Keratinocyte (primary cell): ENCODE measurements at regions not wholly inside any gene's neighbourhood (a gene's known extent, or its start where the extent isn't known, plus 50 kb on each side); places are given as distances from the start of the nearest gene placed in this dataset.

ENCODE experiments used
- DNase-seq: peaks from one replicate; pipeline ENCODE4 v3.0.0-alpha.2; 2011; ENCODE audit warnings: low read depth, missing footprints, low spot score
- FAIRE-seq: peaks from 2 replicates; lab custom pipeline; 2011; peaks lifted over from hg19 to GRCh38; lab: Jason Lieb, UNC
- H2AFZ ChIP-seq: 2 replicates; pipeline ENCODE4 v1.6.0; 2012; ENCODE audit warnings: low read length, control low read depth, inconsistent platforms; ENCODE audit not compliant: control insufficient read depth
- H3K27ac ChIP-seq: 2 replicates; pipeline ENCODE4 v1.5.1; 2011; ENCODE audit warnings: low read length; ENCODE audit not compliant: control insufficient read depth, insufficient read depth
- H3K27me3 ChIP-seq: 3 replicates; pipeline ENCODE4 v1.6.0; 2011; ENCODE audit warnings: low read length; ENCODE audit not compliant: control insufficient read depth, insufficient read depth; ENCODE audit errors: extremely low read depth
- H3K36me3 ChIP-seq, 2 experiments: 2 replicates in 1 of 2; 3 replicates in 1 of 2; pipeline ENCODE4 v1.5.1; 2011; ENCODE audit warnings: low read length in 2 of 2, mild to moderate bottlenecking in 1 of 2; ENCODE audit not compliant: control insufficient read depth in 2 of 2, insufficient read depth in 2 of 2; ENCODE audit errors: extremely low read depth in 1 of 2
- H3K4me1 ChIP-seq: 3 replicates; pipeline ENCODE4 v1.5.1; 2011; ENCODE audit warnings: low read length; ENCODE audit not compliant: control insufficient read depth, insufficient read depth; ENCODE audit errors: extremely low read depth
- H3K4me2 ChIP-seq: 3 replicates; pipeline ENCODE4 v1.6.0; 2011; ENCODE audit warnings: low read depth, low read length; ENCODE audit not compliant: control insufficient read depth, insufficient read depth; ENCODE audit errors: extremely low read depth
- H3K4me3 ChIP-seq, 3 experiments: fragments of 200-600 bp in 1 of 3; sonication (generic) in 1 of 3; 2 replicates in 2 of 3; 3 replicates in 1 of 3; pipeline ENCODE4 v1.5.1; 2011 to 2016; ENCODE audit warnings: low read length in 3 of 3, mild to moderate bottlenecking in 3 of 3, control low read depth in 2 of 3, inconsistent platforms in 1 of 3, low read depth in 1 of 3, mixed read lengths in 1 of 3, mixed run types in 1 of 3, moderate library complexity in 1 of 3; ENCODE audit not compliant: control insufficient read depth in 2 of 3, insufficient read depth in 2 of 3; ENCODE audit errors: extremely low read depth in 1 of 3
- H3K79me2 ChIP-seq: 2 replicates; pipeline ENCODE4 v1.6.0; 2012; ENCODE audit warnings: low read length; ENCODE audit not compliant: control insufficient read depth, insufficient read depth
- H3K9ac ChIP-seq: 3 replicates; pipeline ENCODE4 v1.6.0; 2011; ENCODE audit warnings: low read length; ENCODE audit not compliant: control insufficient read depth, insufficient read depth; ENCODE audit errors: extremely low read depth
- H3K9me1 ChIP-seq: 3 replicates; pipeline ENCODE4 v1.6.0; 2011; ENCODE audit warnings: low read length; ENCODE audit not compliant: control insufficient read depth, insufficient read depth; ENCODE audit errors: extremely low read depth
- H3K9me3 ChIP-seq: 2 replicates; pipeline ENCODE4 v1.5.1; 2012; ENCODE audit warnings: low read depth, low read length; ENCODE audit not compliant: control insufficient read depth
- H4K20me1 ChIP-seq: 3 replicates; pipeline ENCODE4 v1.6.0; 2011; ENCODE audit warnings: low read length; ENCODE audit not compliant: control insufficient read depth, insufficient read depth; ENCODE audit errors: extremely low read depth
- EZH2 ChIP-seq: IDR thresholded peaks from one replicate; pipeline ENCODE4 v1.6.1; 2012; ENCODE audit warnings: inconsistent platforms, mild to moderate bottlenecking, low read length, moderate library complexity
- dilution Hi-C: fragments of 300-500 bp; cut with MboI; formaldehyde crosslinking; loops from one replicate; pipeline ENCODE4 v1.7.0; 2020; ENCODE audit warnings: low sequenced_read_pairs; ENCODE audit not compliant: extremely low pct_ligation_motif_present
- TF ChIP-seq, protein P1 (sequence below), 3 experiments: IDR thresholded peaks in 1 of 3; conservative IDR thresholded peaks in 1 of 3; optimal IDR thresholded peaks in 1 of 3; 2 replicates in 2 of 3; 3 replicates in 1 of 3; pipeline versions ENCODE3 to v1.5.1; 2011; ENCODE audit warnings: low read length in 3 of 3, mild to moderate bottlenecking in 3 of 3, moderate library complexity in 2 of 3, control low read depth in 1 of 3, inconsistent platforms in 1 of 3; ENCODE audit not compliant: insufficient read depth in 2 of 3; ENCODE audit errors: extremely low read depth in 1 of 3

DNA sequence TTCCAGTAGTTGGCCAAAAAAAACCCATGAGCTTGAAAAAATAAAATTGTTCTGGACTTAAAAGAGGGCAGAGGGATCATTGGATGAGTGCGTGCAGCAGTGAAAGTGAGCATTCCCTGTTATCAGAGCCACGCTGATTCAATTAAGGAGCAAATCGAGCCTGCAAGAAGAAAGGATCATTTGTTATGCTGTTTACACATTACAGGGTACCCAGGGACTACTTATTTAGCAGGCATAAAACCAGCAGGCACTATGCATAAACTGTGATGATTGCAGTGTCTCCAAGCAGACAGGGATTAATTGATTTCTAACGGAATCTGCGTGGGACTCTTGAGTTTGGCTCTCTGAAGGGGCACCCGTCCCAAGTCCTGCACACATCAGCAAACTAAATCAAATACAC is 83.5 kb downstream of the SHOX start:
- DNase-seq = no peak
- Histone ChIP-seq H3K9ac (no peak overlapping the region), H2AFZ (no peak overlapping the region), H3K4me3 (no peak overlapping the region), H4K20me1 (no peaks in the 10 kb centered on the region), H3K79me2 (no peaks in the 10 kb centered on the region), H3K9me1 (no peaks in the 10 kb centered on the region), H3K27ac (no peak overlapping the region), H3K27me3 (no peaks in the 10 kb centered on the region), H3K36me3 (no peaks in the 10 kb centered on the region), H3K9me3 (no peaks in the 10 kb centered on the region), H3K4me2 (no peak overlapping the region), H3K4me1 (no peaks in the 10 kb centered on the region)
- no peak for FAIRE-seq
- TF ChIP-seq EZH2 = no peak
- TF ChIP-seq, protein P1, sequence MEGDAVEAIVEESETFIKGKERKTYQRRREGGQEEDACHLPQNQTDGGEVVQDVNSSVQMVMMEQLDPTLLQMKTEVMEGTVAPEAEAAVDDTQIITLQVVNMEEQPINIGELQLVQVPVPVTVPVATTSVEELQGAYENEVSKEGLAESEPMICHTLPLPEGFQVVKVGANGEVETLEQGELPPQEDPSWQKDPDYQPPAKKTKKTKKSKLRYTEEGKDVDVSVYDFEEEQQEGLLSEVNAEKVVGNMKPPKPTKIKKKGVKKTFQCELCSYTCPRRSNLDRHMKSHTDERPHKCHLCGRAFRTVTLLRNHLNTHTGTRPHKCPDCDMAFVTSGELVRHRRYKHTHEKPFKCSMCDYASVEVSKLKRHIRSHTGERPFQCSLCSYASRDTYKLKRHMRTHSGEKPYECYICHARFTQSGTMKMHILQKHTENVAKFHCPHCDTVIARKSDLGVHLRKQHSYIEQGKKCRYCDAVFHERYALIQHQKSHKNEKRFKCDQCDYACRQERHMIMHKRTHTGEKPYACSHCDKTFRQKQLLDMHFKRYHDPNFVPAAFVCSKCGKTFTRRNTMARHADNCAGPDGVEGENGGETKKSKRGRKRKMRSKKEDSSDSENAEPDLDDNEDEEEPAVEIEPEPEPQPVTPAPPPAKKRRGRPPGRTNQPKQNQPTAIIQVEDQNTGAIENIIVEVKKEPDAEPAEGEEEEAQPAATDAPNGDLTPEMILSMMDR (optimal IDR thresholded peaks at IDR 0.05 in 1 of 3, IDR thresholded peaks at IDR 0.05 in 1 of 3, conservative IDR thresholded peaks at IDR 0.05 in 1 of 3; ENCODE audit: extremely low read depth in 1 of 3, insufficient read depth in 2 of 3, low read length in 3 of 3) = no peak
- dilution Hi-C loops = no loop called here
